ENCODE measurements at regions not wholly inside any gene's neighbourhood (a gene's known extent, or its start where the extent isn't known, plus 50 kb on each side); places are given as distances from the start of the nearest gene placed in this dataset.
"Not testable (repeated sequence)": the region's sequence is repeated elsewhere in the genome, so short reads cannot be mapped to it uniquely, and the experiment has no call there.

DNA sequence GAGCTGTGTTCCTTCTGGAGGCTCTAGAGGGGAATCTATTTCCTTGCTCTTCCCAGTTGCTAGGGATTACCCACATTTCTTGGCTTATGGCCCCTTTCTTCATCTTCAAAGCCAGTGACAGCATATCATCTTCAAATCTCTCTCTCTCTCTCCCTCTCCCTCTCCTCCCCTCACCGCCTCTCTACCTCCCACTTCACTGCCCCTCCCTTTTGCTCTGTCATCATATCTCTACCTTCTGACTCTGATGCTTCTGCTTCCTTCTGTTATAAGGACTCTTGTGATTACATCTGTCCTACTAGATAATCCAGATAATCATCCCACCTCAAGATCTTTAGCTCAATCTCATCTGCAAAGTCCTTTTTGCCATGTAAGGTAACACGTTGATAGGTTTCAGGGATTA, 93.1 kb upstream of the TEX13D start:
- DNase-seq: no peak

- no peak for DNase-seq
Measured at GRCh38 chrX:124239911-124240310, 92.5 kb upstream of the TEX13D start.

DNA sequence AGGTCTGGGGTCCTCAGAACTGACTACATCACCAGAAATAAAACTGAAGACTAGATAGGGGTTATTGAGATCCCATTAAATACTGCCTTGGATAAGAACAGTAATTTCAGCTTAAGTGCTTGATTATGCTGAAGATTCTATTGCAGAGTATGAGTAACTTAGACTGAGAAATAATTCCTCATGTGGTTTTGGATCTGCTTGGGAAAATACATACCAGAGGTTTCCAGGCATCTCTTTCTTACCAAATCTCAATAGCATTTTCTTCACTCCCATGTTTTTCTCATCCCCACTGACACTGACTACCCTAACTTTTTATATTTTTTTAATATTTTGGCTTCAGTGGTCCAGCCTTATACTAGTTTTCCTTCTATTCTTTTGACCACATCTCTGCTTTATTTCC, 92.0 kb upstream of the TEX13D start:
- DNase-seq: no peak

DNA sequence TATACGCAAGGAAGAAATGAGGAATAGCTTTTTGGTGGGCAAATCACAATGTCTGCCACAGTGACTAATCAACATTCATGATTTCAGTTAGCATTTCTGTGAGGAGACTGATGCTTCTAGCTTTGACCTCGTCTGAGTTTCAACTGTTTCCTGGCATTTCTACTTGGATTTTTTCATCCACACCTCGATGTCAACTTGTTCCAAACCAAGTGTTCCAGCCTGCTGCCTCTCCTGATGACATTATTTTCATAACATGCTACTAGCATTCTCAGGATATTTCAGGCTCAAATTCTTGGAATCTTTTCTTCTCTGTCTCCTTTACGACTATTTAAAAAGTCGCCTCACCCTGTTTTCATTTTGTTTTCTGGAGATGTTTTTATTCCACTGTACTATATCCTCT, 90.3 kb upstream of the TEX13D start:
- no peak for DNase-seq

DNA sequence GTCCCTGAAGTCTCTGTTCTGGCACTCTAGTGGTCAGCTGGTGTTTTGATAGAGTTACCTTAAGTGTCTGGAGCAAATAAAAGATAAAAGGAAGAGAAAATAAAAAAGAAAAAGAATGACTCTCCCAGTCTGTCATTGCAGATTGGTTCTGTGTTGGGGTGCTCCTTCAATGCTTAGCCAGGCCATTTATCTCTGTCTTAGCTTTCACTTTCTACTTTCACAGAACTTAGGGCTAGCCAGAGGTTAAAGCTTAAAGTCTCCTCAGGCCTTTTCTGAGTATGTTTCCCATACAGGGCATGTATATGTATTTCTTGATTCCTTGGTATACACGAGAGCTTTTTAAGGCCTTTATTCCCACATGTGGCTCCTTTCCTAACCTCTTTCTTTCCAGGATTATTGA, 83.1 kb upstream of the TEX13D start:
- DNase-seq: no peak

DNA sequence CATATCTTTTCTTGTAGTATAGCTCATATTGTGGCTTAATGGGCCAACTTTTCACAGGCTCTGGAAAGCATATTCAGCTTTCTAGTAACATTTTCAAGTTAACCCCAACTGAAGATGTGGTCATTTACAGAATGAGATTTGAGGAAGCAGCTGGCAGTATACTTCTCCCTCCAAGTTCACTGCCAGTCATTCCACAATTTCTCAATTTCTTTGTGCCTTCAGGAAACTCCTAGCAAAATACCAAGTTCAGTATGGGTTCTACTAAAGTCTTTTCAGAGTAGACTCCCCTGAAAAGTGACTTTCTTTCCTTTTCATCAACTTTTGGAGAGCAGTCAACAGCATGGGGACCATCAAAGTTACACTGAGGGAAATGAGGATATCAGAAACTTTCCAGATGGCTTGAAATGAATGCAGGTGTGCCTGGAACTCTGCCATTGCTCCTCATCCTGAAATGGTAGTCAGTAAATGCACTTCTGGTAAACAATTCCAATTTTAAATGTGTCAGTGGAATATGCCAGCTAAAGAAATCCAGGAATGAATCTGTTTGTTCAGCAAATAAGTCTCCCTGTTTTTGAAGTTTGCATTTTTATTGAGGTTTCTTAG, 81.5 kb upstream of the TEX13D start:
- DNase-seq: no peak

GRCh38 chrX:124254611-124255010, 77.8 kb upstream of the TEX13D start:
- no peak for DNase-seq

GRCh38 chrX:124256216-124256615, 76.2 kb upstream of the TEX13D start:
- DNase-seq: no peak

- DNase-seq: no peak
Measured at GRCh38 chrX:124256629-124257380, 75.7 kb upstream of the TEX13D start.

GRCh38 chrX:124257924-124258702, 74.3 kb upstream of the TEX13D start:
- DNase-seq: no peak

DNA sequence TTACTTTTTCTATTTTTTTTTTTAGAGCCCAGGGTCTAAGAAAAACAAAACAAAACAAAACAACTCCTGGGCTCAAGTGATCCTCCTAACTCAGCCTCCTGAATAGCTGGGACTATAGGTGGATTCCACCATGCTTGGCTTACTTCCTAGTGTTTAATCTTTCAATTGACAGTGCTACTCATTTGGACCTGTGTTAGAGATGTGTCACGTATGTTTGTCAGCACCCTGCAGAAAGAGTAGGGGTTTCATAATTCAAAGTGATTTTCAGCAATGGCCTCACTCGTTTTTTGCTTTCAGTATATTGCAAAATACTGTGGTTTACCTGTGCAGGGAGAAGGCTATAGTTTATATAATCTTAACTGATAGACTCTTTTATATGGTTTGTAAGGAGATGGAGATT, 71.6 kb upstream of the TEX13D start:
- no peak for DNase-seq

- DNase-seq: no peak
Measured at GRCh38 chrX:124263743-124264142, 68.7 kb upstream of the TEX13D start.

DNA sequence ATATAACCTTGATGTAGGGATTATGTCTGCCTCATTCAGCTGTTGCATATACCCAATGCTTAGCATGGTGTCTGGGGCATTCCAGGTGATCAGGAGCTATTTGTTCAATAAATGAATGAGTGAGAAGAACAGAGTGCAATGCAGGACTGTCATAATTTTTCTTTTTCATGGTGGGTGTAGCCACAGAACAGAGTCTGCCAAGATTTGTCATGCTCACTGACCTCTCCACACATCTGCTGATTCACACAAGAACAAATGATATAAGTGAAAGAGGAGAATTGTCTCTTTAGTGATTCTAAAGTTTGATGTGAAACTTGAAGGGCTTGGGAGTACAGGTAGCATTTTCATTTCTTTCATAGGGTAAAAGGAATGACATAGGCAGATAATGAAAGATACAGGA, 64.4 kb upstream of the TEX13D start:
- DNase-seq: no peak

DNA sequence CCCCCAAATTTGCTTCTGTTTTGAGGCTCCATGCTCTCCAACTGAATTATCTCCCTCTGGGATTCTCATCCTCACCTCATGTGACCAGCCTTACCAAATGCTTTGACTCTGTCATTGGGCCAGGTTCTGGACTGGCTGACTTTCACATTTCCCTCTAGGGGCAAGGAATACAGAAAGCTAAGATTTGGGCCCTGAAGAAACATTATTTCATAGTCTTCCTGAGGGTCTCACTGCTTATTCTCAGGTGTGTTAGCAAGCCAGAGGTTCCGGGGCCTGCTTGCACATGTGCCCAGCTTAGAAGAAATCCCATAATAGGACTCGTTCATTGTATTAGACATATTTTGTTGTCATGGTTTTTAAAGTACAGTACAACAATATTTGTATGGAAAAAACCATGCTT, 62.6 kb upstream of the TEX13D start:
- DNase-seq: no peak

GRCh38 chrX:124271599-124271998, 60.9 kb upstream of the TEX13D start:
- not testable (repeated sequence) for DNase-seq

GRCh38 chrX:124272370-124272982, 60.0 kb upstream of the TEX13D start:
- DNase-seq: no peak

DNA sequence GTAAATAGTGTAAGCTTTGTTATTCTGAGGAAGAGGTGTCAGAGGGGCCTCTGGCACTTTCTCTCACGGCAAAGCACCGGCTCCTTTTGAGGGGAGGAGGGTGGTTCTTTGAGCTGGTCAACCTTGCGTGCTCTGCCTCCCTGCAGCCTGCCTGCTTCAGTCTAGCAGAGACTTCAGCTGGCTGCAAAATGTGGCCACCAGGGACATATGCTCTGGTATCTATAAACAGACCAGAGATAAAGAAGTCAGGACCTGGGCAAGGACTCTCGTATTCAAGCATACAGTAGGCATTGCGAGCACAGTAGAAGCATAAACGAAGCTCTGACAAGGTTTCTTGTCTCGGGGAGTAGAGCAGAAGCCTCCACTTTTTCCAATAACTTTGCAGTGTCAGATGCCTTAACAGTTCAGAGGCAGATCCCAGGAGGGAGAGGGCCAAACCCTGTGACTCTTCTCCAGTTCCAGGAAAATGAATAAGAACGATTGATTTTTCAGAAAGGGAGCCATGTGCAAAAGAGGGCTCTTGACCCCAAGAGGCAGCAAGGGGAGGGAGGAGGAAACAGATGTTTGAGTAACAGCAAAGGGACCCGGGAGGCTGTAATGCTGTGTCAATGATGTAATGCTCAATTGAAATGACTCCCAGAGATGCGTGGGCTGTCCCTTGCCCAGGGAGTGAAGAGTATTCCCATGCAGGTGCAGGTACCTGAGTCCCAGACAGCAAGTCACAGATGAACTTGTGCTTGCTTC, 57.9 kb upstream of the TEX13D start:
- DNase-seq: no peak

GRCh38 chrX:124275182-124275894, 57.1 kb upstream of the TEX13D start:
- no peak for DNase-seq

GRCh38 chrX:124280294-124280902, 52.1 kb upstream of the TEX13D start:
- DNase-seq: no peak

DNA sequence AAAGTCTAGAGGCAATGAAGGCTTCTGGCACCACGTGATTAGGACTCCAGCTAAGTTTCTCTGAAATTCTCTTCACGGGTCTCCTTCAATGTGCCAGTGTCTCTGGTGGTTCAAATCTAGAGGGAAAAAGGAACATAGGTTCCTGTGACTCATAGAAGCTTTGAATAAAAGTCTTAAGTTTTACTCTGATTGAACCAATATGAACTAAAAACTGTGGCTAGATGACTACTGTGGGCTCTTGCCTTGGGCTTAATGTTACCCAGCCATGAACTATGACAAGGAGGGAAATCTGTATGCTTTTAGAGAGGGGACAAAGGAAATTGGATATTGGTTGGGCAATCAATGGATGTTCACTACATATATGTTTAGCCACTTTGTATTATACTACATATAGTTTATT, 49.9 kb upstream of the TEX13D start:
- no peak for DNase-seq
